ENCODE measurements at regions not wholly inside any gene's neighbourhood (a gene's known extent, or its start where the extent isn't known, plus 50 kb on each side); places are given as distances from the start of the nearest gene placed in this dataset.

DNA sequence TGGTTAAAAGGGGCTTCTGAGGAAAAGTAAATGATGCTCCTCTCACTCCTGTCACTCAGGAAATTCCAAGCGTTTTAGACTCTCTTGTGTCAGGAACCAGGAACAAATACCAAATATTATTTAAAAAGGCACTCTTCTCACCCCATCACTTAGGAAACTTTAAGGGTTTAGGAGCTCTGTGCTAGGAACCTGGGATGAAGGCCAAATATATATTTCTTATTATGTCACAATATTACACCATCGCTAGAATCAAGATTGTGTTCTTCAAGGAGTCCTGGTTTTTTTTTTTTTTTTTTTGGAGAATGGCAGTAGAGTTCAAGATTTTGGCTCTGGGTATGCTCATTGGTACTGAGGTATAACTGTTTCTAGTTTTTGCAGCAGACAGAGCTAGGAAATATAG lies 79.0 kb upstream of the HEPHL1 start:
- Histone ChIP-seq H3K9ac (no peak overlapping the region), H3K4me3 (no peak overlapping the region), H3K79me2 (ENCODE audit: low read depth) (no peaks in the 10 kb centered on the region), H3K4me2 (no peak overlapping the region), H3K27me3 (no peaks in the 10 kb centered on the region), H3K9me3 (ENCODE audit: low read depth) (no peaks in the 10 kb centered on the region), H4K20me1 (ENCODE audit: low read depth) (no peaks in the 10 kb centered on the region), H3F3A (ENCODE audit: low read depth) (no peaks in the 10 kb centered on the region), H3K27ac (no peak overlapping the region), H3K4me1 (no peaks in the 10 kb centered on the region), H2AFZ (replicated peaks) (no peak overlapping the region), H3K36me3 (no peaks in the 10 kb centered on the region)
- Mint-ChIP-seq H3K4me1 (no peaks in the 10 kb centered on the region), H3K4me3 (no peak overlapping the region), H3K9me3 (no peaks in the 10 kb centered on the region), H3K36me3 (no peaks in the 10 kb centered on the region), H3K27ac (no peak overlapping the region), H3K27me3 (ENCODE audit: insufficient read depth, low read depth) (peaks cover 2% of the 10 kb centered on the region)
- TF ChIP-seq, protein P1, sequence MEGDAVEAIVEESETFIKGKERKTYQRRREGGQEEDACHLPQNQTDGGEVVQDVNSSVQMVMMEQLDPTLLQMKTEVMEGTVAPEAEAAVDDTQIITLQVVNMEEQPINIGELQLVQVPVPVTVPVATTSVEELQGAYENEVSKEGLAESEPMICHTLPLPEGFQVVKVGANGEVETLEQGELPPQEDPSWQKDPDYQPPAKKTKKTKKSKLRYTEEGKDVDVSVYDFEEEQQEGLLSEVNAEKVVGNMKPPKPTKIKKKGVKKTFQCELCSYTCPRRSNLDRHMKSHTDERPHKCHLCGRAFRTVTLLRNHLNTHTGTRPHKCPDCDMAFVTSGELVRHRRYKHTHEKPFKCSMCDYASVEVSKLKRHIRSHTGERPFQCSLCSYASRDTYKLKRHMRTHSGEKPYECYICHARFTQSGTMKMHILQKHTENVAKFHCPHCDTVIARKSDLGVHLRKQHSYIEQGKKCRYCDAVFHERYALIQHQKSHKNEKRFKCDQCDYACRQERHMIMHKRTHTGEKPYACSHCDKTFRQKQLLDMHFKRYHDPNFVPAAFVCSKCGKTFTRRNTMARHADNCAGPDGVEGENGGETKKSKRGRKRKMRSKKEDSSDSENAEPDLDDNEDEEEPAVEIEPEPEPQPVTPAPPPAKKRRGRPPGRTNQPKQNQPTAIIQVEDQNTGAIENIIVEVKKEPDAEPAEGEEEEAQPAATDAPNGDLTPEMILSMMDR (IDR thresholded peaks at IDR 0.05), result no peak
- TF ChIP-seq EZH2 (IDR thresholded peaks at IDR 0.05) (no peak), EZH2phosphoT487 (IDR thresholded peaks at IDR 0.05) (no peak)
- DNase-seq (ENCODE audit: low spot score), result no peak

DNA sequence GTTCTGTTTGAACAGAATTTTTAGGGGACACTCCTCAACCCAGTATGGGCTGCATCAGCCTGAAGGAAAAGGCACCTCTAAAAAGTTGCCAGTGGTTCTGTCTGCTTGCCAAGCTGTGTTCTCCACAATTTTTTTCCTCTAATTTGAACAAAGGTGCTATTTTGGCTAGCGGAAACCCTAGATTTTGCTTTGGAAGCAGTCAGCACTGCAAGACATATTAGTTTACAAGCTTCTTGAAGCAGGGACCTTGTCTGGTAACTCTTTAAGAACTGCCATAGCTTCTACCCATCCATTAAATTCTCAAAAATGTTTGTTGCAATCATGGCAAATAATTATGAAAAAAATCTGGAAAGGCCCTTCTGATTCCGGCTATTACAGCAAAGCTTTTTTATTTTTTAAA lies 75.6 kb upstream of the HEPHL1 start:
- Histone ChIP-seq H2AFZ (replicated peaks) (no peak overlapping the region), H3K36me3 (no peaks in the 10 kb centered on the region), H3F3A (ENCODE audit: low read depth) (no peaks in the 10 kb centered on the region), H4K20me1 (ENCODE audit: low read depth) (no peaks in the 10 kb centered on the region), H3K4me3 (no peak overlapping the region), H3K9me3 (ENCODE audit: low read depth) (no peaks in the 10 kb centered on the region), H3K79me2 (ENCODE audit: low read depth) (no peaks in the 10 kb centered on the region), H3K9ac (no peak overlapping the region), H3K27ac (no peak overlapping the region), H3K27me3 (no peaks in the 10 kb centered on the region), H3K4me2 (no peak overlapping the region), H3K4me1 (no peaks in the 10 kb centered on the region)
- Mint-ChIP-seq H3K9me3 (no peaks in the 10 kb centered on the region), H3K4me1 (no peaks in the 10 kb centered on the region), H3K27ac (no peak overlapping the region), H3K36me3 (no peaks in the 10 kb centered on the region), H3K27me3 (ENCODE audit: insufficient read depth, low read depth) (no peaks in the 10 kb centered on the region), H3K4me3 (no peak overlapping the region)
- no peak for DNase-seq (ENCODE audit: low spot score)
- TF ChIP-seq, protein P1 (IDR thresholded peaks at IDR 0.05), result no peak
- no peak for TF ChIP-seq EZH2 (IDR thresholded peaks at IDR 0.05)
- TF ChIP-seq EZH2phosphoT487 (IDR thresholded peaks at IDR 0.05), result no peak

DNA sequence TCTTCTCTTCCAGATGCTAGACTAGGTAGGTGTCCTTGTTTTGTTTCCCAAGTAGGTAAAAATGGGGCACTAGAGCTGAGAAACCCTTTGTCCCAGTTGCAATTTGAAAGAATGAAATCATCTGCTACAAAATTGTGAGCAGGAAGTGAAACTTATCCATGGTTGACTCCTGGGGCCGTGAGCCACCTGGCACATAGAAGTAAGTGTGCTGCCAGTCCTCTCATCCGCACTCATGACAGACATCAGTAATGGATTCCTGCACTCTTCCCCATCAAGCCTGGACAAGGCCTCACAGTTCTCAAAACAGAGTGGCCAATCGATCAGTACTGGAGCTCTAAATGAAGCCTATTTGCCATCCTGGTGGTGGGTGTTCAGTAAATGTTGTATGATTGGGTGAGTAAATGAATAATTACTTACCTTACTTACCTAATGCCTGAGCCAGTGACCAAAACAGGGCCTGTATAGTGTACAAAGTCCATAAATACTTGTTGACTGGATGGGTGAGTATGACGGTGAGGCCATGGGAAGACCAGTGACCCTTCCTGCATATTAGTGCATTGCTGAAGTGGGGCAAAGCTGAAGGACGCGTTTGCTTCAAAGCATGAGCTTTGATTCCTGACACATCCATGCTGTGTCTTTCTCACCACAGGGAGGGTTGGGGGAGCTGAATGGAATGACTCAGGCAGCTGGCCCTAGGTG lies 68.9 kb upstream of the HEPHL1 start:
- Histone ChIP-seq H3K4me1 (no peaks in the 10 kb centered on the region), H3K79me2 (ENCODE audit: low read depth) (no peaks in the 10 kb centered on the region), H3F3A (ENCODE audit: low read depth) (no peaks in the 10 kb centered on the region), H3K36me3 (no peaks in the 10 kb centered on the region), H3K27ac (no peak overlapping the region), H3K4me2 (no peak overlapping the region), H3K9me3 (ENCODE audit: low read depth) (no peaks in the 10 kb centered on the region), H3K4me3 (no peak overlapping the region), H2AFZ (replicated peaks) (no peak overlapping the region), H4K20me1 (ENCODE audit: low read depth) (no peaks in the 10 kb centered on the region), H3K27me3 (no peaks in the 10 kb centered on the region), H3K9ac (no peak overlapping the region)
- no peak overlapping the region for H3K4me3 Mint-ChIP-seq
- H3K36me3 Mint-ChIP-seq, result no peaks in the 10 kb centered on the region
- DNase-seq (ENCODE audit: low spot score), result no peak
- H3K9me3 Mint-ChIP-seq, result peaks cover 3% of the 10 kb centered on the region
- peaks cover 10% of the 10 kb centered on the region for H3K27me3 Mint-ChIP-seq (ENCODE audit: insufficient read depth, low read depth)
- H3K27ac Mint-ChIP-seq, result no peak overlapping the region
- TF ChIP-seq EZH2phosphoT487 (IDR thresholded peaks at IDR 0.05) (no peak), EZH2 (IDR thresholded peaks at IDR 0.05) (no peak)
- TF ChIP-seq, protein P1 (IDR thresholded peaks at IDR 0.05), result no peak
- H3K4me1 Mint-ChIP-seq, result no peaks in the 10 kb centered on the region
